SK-N-SH treated with all-trans-retinoic acid at 6 μM for 48 hours (cell line): ENCODE measurements at regions not wholly inside any gene's neighbourhood (a gene's known extent, or its start where the extent isn't known, plus 50 kb on each side); places are given as distances from the start of the nearest gene placed in this dataset.

Experiments used
- ESRRG ChIP-seq: fragments of 250-450 bp; sonication (Bioruptor Pico); IDR thresholded peaks from 2 replicates; pipeline ENCODE4 v1.6.1; 2021; ENCODE audit warnings: mild to moderate bottlenecking
- GLIS3 ChIP-seq: fragments of 250-450 bp; sonication (Bioruptor Pico); IDR thresholded peaks from 2 replicates; pipeline ENCODE4 v1.5.0; 2020; ENCODE audit warnings: mild to moderate bottlenecking, moderate library complexity
- ISL1 ChIP-seq: fragments of 250-450 bp; sonication (Bioruptor Pico); IDR thresholded peaks from 2 replicates; pipeline ENCODE4 v2.1.2; 2022; ENCODE audit warnings: mild to moderate bottlenecking, moderate library complexity
- OSR1 ChIP-seq: fragments of 250-450 bp; sonication (Bioruptor Pico); IDR thresholded peaks from 2 replicates; pipeline ENCODE4 v1.8.0; 2022; ENCODE audit warnings: moderate library complexity, mild to moderate bottlenecking, inconsistent platforms
- PPARA ChIP-seq: fragments of 250-450 bp; sonication (Bioruptor Pico); IDR thresholded peaks from 2 replicates; pipeline ENCODE4 v1.5.0; 2020; ENCODE audit warnings: mild to moderate bottlenecking, borderline replicate concordance
- RARB ChIP-seq: fragments of 250-450 bp; sonication (Bioruptor Pico); IDR thresholded peaks from 2 replicates; pipeline ENCODE4 v1.8.0; 2021; ENCODE audit warnings: mild to moderate bottlenecking, moderate library complexity
- TCF4 ChIP-seq: fragments of 250-450 bp; sonication (Bioruptor Pico); IDR thresholded peaks from 2 replicates; pipeline ENCODE4 v1.8.0; 2021; ENCODE audit warnings: mild to moderate bottlenecking, moderate library complexity, borderline replicate concordance
- TOX ChIP-seq: fragments of 250-450 bp; sonication (Bioruptor Pico); IDR thresholded peaks from 2 replicates; pipeline ENCODE4 v1.8.0; 2021; ENCODE audit warnings: mild to moderate bottlenecking, moderate library complexity, borderline replicate concordance
- ZFP3 ChIP-seq: fragments of 250-450 bp; sonication (Bioruptor Pico); IDR thresholded peaks from 2 replicates; pipeline ENCODE4 v1.5.0; 2020; ENCODE audit warnings: mild to moderate bottlenecking, moderate library complexity
- ZNF70 ChIP-seq: fragments of 450-650 bp; formaldehyde crosslinking; IDR thresholded peaks from 2 replicates; pipeline ENCODE4 v1.5.0; 2020; ENCODE audit warnings: mild to moderate bottlenecking, moderate library complexity
- TF ChIP-seq, protein P1 (sequence below): fragments of 250-450 bp; sonication (Bioruptor Pico); IDR thresholded peaks from 2 replicates; pipeline ENCODE4 v1.8.0; 2020; ENCODE audit warnings: mild to moderate bottlenecking, moderate library complexity, borderline replicate concordance
- TF ChIP-seq, protein P2 (sequence below): fragments of 250-450 bp; sonication (Bioruptor Pico); IDR thresholded peaks from 2 replicates; pipeline ENCODE4 v1.5.1; 2020; ENCODE audit warnings: low read depth, mild to moderate bottlenecking, moderate library complexity

DNA sequence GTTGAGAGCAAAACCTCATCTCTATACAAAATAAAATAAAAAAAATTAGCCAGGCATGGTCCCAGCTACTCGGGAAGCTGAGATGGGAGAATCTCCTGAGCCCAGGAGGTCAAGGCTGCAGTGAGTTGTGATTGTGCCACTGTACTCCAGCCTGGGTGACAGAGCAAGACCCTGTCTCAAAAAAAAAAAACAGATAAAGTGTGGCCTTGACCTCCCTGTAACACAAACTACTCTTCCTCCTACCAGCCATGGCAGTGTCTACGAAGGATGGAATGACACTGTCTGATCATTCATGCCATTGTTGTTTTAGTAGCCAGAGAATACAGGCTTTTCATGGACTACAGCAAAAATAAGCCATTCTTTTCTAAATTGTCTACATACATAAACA lies 117.1 kb upstream of the IQSEC1 start:
- TF ChIP-seq PPARA (CRISPR knock-in tag) = no peak
- TF ChIP-seq TCF4 (CRISPR knock-in tag) = no peak
- TF ChIP-seq, protein P1, sequence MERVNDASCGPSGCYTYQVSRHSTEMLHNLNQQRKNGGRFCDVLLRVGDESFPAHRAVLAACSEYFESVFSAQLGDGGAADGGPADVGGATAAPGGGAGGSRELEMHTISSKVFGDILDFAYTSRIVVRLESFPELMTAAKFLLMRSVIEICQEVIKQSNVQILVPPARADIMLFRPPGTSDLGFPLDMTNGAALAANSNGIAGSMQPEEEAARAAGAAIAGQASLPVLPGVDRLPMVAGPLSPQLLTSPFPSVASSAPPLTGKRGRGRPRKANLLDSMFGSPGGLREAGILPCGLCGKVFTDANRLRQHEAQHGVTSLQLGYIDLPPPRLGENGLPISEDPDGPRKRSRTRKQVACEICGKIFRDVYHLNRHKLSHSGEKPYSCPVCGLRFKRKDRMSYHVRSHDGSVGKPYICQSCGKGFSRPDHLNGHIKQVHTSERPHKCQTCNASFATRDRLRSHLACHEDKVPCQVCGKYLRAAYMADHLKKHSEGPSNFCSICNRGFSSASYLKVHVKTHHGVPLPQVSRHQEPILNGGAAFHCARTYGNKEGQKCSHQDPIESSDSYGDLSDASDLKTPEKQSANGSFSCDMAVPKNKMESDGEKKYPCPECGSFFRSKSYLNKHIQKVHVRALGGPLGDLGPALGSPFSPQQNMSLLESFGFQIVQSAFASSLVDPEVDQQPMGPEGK = no peak
- TF ChIP-seq, protein P2, sequence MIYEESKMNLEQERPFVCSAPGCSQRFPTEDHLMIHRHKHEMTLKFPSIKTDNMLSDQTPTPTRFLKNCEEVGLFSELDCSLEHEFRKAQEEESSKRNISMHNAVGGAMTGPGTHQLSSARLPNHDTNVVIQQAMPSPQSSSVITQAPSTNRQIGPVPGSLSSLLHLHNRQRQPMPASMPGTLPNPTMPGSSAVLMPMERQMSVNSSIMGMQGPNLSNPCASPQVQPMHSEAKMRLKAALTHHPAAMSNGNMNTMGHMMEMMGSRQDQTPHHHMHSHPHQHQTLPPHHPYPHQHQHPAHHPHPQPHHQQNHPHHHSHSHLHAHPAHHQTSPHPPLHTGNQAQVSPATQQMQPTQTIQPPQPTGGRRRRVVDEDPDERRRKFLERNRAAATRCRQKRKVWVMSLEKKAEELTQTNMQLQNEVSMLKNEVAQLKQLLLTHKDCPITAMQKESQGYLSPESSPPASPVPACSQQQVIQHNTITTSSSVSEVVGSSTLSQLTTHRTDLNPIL (CRISPR knock-in tag) = no peak
- no peak for TF ChIP-seq TOX (CRISPR knock-in tag)
- no peak for TF ChIP-seq OSR1 (CRISPR knock-in tag)
- TF ChIP-seq ISL1 (CRISPR knock-in tag) = no peak
- TF ChIP-seq ESRRG (CRISPR knock-in tag) = no peak
- TF ChIP-seq ZNF70 (CRISPR knock-in tag) = no peak
- no peak for TF ChIP-seq RARB (CRISPR knock-in tag)
- TF ChIP-seq ZFP3 (CRISPR knock-in tag) = no peak
- TF ChIP-seq GLIS3 = no peak
